T-cell (primary cell): ENCODE measurements at regions not wholly inside any gene's neighbourhood (a gene's known extent, or its start where the extent isn't known, plus 50 kb on each side); places are given as distances from the start of the nearest gene placed in this dataset.
"Not testable (repeated sequence)": the region's sequence is repeated elsewhere in the genome, so short reads cannot be mapped to it uniquely, and the experiment has no call there.

Experiments
- ATAC-seq, 4 experiments: fragments of 200-7000 bp in 3 of 4; fragments of 150-1000 bp in 1 of 4; cut with Tn5 transposase; replicated peaks in 1 of 4; 1 replicate in 3 of 4; 2 replicates in 1 of 4; pipeline ENCODE4 v1.10.0; 2021; ENCODE audit warnings: moderate library complexity in 3 of 4, mild to moderate bottlenecking in 2 of 4, moderate number of reproducible peaks in 1 of 4
- CTCF ChIA-PET, 2 donors: fragments of 300-600 bp; sonication (Branson Sonifier 250); formaldehyde crosslinking; loops; one replicate each; lab custom pipeline; 2022; ENCODE audit warnings: antibody characterized with exemption in 2 of 2; lab: Charles Lee
- POLR2A ChIA-PET, 2 donors: fragments of 300-600 bp; sonication (Branson Sonifier 250); formaldehyde crosslinking; loops; one replicate each; lab custom pipeline; 2022; ENCODE audit warnings: antibody characterized with exemption in 2 of 2; lab: Charles Lee
- DNase-seq, 35 experiments: peaks; one replicate each; pipeline versions ENCODE4 v3.0.0 to v3.0.0-alpha.2; 2013 to 2023
- H3K27ac ChIP-seq: one replicate; pipeline ENCODE4 v1.5.1; 2013; ENCODE audit warnings: low read length
- H3K27me3 ChIP-seq, 2 experiments: replicated peaks in 1 of 2; 1 replicate in 1 of 2; 2 replicates in 1 of 2; pipeline versions ENCODE4 v1.6.1 to v1.7.0; 2013; ENCODE audit warnings: low read length in 1 of 2, mixed read lengths in 1 of 2; ENCODE audit not compliant: control insufficient read depth in 2 of 2, insufficient read depth in 2 of 2; ENCODE audit errors: extremely low read depth in 1 of 2
- H3K36me3 ChIP-seq, 2 donors: 1 replicate in 1 of 2; 2 replicates in 1 of 2; pipeline versions ENCODE4 v1.6.1 to v1.7.0; 2013; ENCODE audit warnings: low read length in 1 of 2; ENCODE audit not compliant: control insufficient read depth in 2 of 2, insufficient read depth in 1 of 2; ENCODE audit errors: extremely low read depth in 1 of 2
- H3K4me1 ChIP-seq, 2 experiments: 1 replicate in 1 of 2; 2 replicates in 1 of 2; pipeline versions ENCODE4 v1.6.1 to v1.7.0; 2013; ENCODE audit warnings: low read length in 2 of 2, mixed read lengths in 1 of 2; ENCODE audit not compliant: insufficient read depth in 2 of 2, control insufficient read depth in 1 of 2; ENCODE audit errors: extremely low read depth in 1 of 2
- H3K4me3 ChIP-seq, 2 donors: 1 replicate in 1 of 2; 2 replicates in 1 of 2; pipeline versions ENCODE4 v1.5.1 to v1.7.0; 2013; ENCODE audit warnings: mild to moderate bottlenecking in 2 of 2, low read length in 1 of 2, moderate library complexity in 1 of 2; ENCODE audit not compliant: control insufficient read depth in 1 of 2; ENCODE audit errors: extremely low read depth in 1 of 2
- H3K9me3 ChIP-seq: 2 replicates; pipeline ENCODE4 v1.7.0; 2013
- H3K27ac Mint-ChIP-seq, 2 donors: one replicate each; pipeline ENCODE4 v1.8.0; 2020 to 2021; ENCODE audit warnings: mild to moderate bottlenecking in 2 of 2, mixed read lengths in 2 of 2
- H3K27me3 Mint-ChIP-seq, 2 donors: one replicate each; pipeline ENCODE4 v1.8.0; 2021 to 2022; ENCODE audit warnings: mixed read lengths in 2 of 2
- H3K36me3 Mint-ChIP-seq: one replicate; pipeline ENCODE4 v1.8.0; 2021; ENCODE audit warnings: mixed read lengths
- H3K4me1 Mint-ChIP-seq, 3 donors: one replicate each; pipeline ENCODE4 v1.8.0; 2020 to 2022; ENCODE audit warnings: mixed read lengths in 3 of 3, mild to moderate bottlenecking in 1 of 3
- H3K4me3 Mint-ChIP-seq, 3 donors: one replicate each; pipeline ENCODE4 v1.8.0; 2020 to 2022; ENCODE audit warnings: mild to moderate bottlenecking in 3 of 3, mixed read lengths in 3 of 3, moderate library complexity in 3 of 3
- H3K9me3 Mint-ChIP-seq, 3 donors: one replicate each; pipeline ENCODE4 v1.8.0; 2020 to 2022; ENCODE audit warnings: mixed read lengths in 3 of 3
- WGBS: methylation state at CpG from one replicate; pipeline ENCODE4 v1.1.5; 2013; ENCODE audit warnings: missing lambda C conversion rate; ENCODE audit not compliant: insufficient coverage; 5-methylcytosine and 5-hydroxymethylcytosine counted together

- Mint-ChIP-seq H3K4me3 (no peak overlapping the region), H3K27me3 (no peaks in the 10 kb centered on the region), H3K27ac (no peak overlapping the region), H3K4me1 (no peaks in the 10 kb centered on the region), H3K36me3 (no peaks in the 10 kb centered on the region), H3K9me3 (no peaks in the 10 kb centered on the region)
- Histone ChIP-seq H3K9me3 (no peaks in the 10 kb centered on the region), H3K27me3 (peaks cover 0 to 14% of the 10 kb centered on the region in 2 experiments), H3K4me1 (no peaks in the 10 kb centered on the region), H3K36me3 (no peaks in the 10 kb centered on the region), H3K4me3 (no peak overlapping the region), H3K27ac (no peak overlapping the region)
- WGBS = 89% methylated on average over 6 of the region's 9 CpGs
- ATAC-seq (no peak), DNase-seq (no peak)
- ChIA-PET CTCF (no interaction called here), POLR2A (no interaction called here)
Measured at GRCh38 chr16:54985156-54985555, 54.5 kb downstream of the IRX5 start.

GRCh38 chr16:54985668-54986067, 55.0 kb downstream of the IRX5 start:
- no peak overlapping the region for H3K27ac Mint-ChIP-seq
- no peaks in the 10 kb centered on the region for H3K36me3 ChIP-seq
- no peaks in the 10 kb centered on the region for H3K36me3 Mint-ChIP-seq
- no peak overlapping the region for H3K4me3 ChIP-seq
- 86% methylated on average over 1 of the region's 3 CpGs for WGBS
- no peak overlapping the region for H3K4me3 Mint-ChIP-seq
- no peaks in the 10 kb centered on the region for H3K27me3 Mint-ChIP-seq
- ATAC-seq = no peak
- H3K27ac ChIP-seq = no peak overlapping the region
- H3K9me3 Mint-ChIP-seq = no peaks in the 10 kb centered on the region
- H3K4me1 Mint-ChIP-seq = no peaks in the 10 kb centered on the region
- POLR2A ChIA-PET = no interaction called here
- H3K9me3 ChIP-seq = no peaks in the 10 kb centered on the region
- no peak for DNase-seq
- CTCF ChIA-PET = no interaction called here
- no peaks in the 10 kb centered on the region for H3K4me1 ChIP-seq
- H3K27me3 ChIP-seq = peaks cover 0 to 13% of the 10 kb centered on the region in 2 experiments

- no peaks in the 10 kb centered on the region for H3K4me1 ChIP-seq
- DNase-seq (no peak), ATAC-seq (no peak)
- no peaks in the 10 kb centered on the region for H3K27me3 Mint-ChIP-seq
- ChIA-PET CTCF (no interaction called here), POLR2A (no interaction called here)
- H3K9me3 Mint-ChIP-seq = no peaks in the 10 kb centered on the region
- WGBS = 76% methylated on average over 6 of the region's 8 CpGs
- no peak overlapping the region for H3K4me3 Mint-ChIP-seq
- H3K4me3 ChIP-seq = no peak overlapping the region
- H3K9me3 ChIP-seq = no peaks in the 10 kb centered on the region
- no peaks in the 10 kb centered on the region for H3K4me1 Mint-ChIP-seq
- H3K36me3 ChIP-seq = no peaks in the 10 kb centered on the region
- H3K27ac ChIP-seq = no peak overlapping the region
- H3K36me3 Mint-ChIP-seq = no peaks in the 10 kb centered on the region
- H3K27ac Mint-ChIP-seq = no peak overlapping the region
- peaks cover 0 to 9% of the 10 kb centered on the region in 2 experiments for H3K27me3 ChIP-seq
Measured at GRCh38 chr16:54986409-54986808, 55.7 kb downstream of the IRX5 start.

GRCh38 chr16:54987081-54987480, 56.4 kb downstream of the IRX5 start:
- ATAC-seq (no peak), DNase-seq (no peak)
- no peaks in the 10 kb centered on the region for H3K36me3 Mint-ChIP-seq
- CTCF ChIA-PET = no interaction called here
- H3K27ac ChIP-seq = no peak overlapping the region
- H3K27me3 Mint-ChIP-seq = no peaks in the 10 kb centered on the region
- no peaks in the 10 kb centered on the region for H3K9me3 Mint-ChIP-seq
- no peaks in the 10 kb centered on the region for H3K36me3 ChIP-seq
- H3K4me1 ChIP-seq = no peaks in the 10 kb centered on the region
- H3K27me3 ChIP-seq = peaks cover 0 to 9% of the 10 kb centered on the region in 2 experiments
- no peak overlapping the region for H3K4me3 ChIP-seq
- no peak overlapping the region for H3K27ac Mint-ChIP-seq
- H3K4me3 Mint-ChIP-seq = no peak overlapping the region
- POLR2A ChIA-PET = no interaction called here
- no peaks in the 10 kb centered on the region for H3K9me3 ChIP-seq
- WGBS = 59% methylated on average over 8 of the region's 14 CpGs
- H3K4me1 Mint-ChIP-seq = no peaks in the 10 kb centered on the region

GRCh38 chr16:54991525-54991924, 60.9 kb downstream of the IRX5 start:
- Histone ChIP-seq H3K36me3 (no peaks in the 10 kb centered on the region), H3K27ac (no peak overlapping the region), H3K4me3 (no peak overlapping the region), H3K9me3 (no peaks in the 10 kb centered on the region), H3K27me3 (peaks cover 0 to 13% of the 10 kb centered on the region in 2 experiments), H3K4me1 (no peaks in the 10 kb centered on the region)
- Mint-ChIP-seq H3K36me3 (no peaks in the 10 kb centered on the region), H3K27ac (no peak overlapping the region), H3K4me3 (no peak overlapping the region), H3K4me1 (no peaks in the 10 kb centered on the region), H3K27me3 (peaks cover 3 to 11% of the 10 kb centered on the region in 2 donors), H3K9me3 (no peaks in the 10 kb centered on the region)
- no CpG with 5 or more reads among the region's 3 CpGs for WGBS
- ChIA-PET CTCF (no interaction called here), POLR2A (no interaction called here)
- DNase-seq = no peak
- ATAC-seq = no peak

- ATAC-seq, H3K36me3 Mint-ChIP-seq, H3K27ac Mint-ChIP-seq, H3K4me3 ChIP-seq, H3K36me3 ChIP-seq, CTCF ChIA-PET, H3K9me3 Mint-ChIP-seq, H3K4me3 Mint-ChIP-seq, POLR2A ChIA-PET, DNase-seq, H3K27ac ChIP-seq, H3K9me3 ChIP-seq, H3K4me1 ChIP-seq, H3K4me1 Mint-ChIP-seq: not testable (repeated sequence)
- 70% methylated on average over 4 of the region's 4 CpGs for WGBS
- peaks cover 0 to 13% of the 10 kb centered on the region in 2 experiments for H3K27me3 ChIP-seq
- peaks cover 3 to 13% of the 10 kb centered on the region in 2 donors for H3K27me3 Mint-ChIP-seq
Measured at GRCh38 chr16:54991946-54992345, 61.3 kb downstream of the IRX5 start.
